A673 (cell line): ENCODE measurements at regions not wholly inside any gene's neighbourhood (a gene's known extent, or its start where the extent isn't known, plus 50 kb on each side); places are given as distances from the start of the nearest gene placed in this dataset.

ENCODE experiments used
- BruUV-seq: library from RNA; stranded (reverse); fragments of 400-500 nt; replicated peaks from 2 replicates; lab custom pipeline; 2021; lab: Mats Ljungman, UMichigan
- CTCF ChIA-PET: fragments of 300-600 bp; sonication (Branson Sonifier 250); formaldehyde crosslinking; loops from one replicate; lab custom pipeline; 2022; ENCODE audit warnings: antibody characterized with exemption; lab: Charles Lee
- POLR2A ChIA-PET: fragments of 300-600 bp; sonication (Branson Sonifier 250); formaldehyde crosslinking; loops from one replicate; lab custom pipeline; 2022; ENCODE audit warnings: antibody characterized with exemption; ENCODE audit not compliant: low non-redundant PET; lab: Charles Lee
- DNase-seq: peaks from one replicate; pipeline ENCODE4 v3.0.0-alpha.2; 2015; ENCODE audit warnings: low spot score
- H3K27ac ChIP-seq: fragments of 200-600 bp; sonication (generic); 2 replicates; pipeline ENCODE4 v1.5.1; 2016; ENCODE audit warnings: mixed run types, low read depth, mild to moderate bottlenecking, mixed read lengths, antibody characterized with exemption, low read length; ENCODE audit not compliant: poor library complexity, severe bottlenecking
- H3K27me3 ChIP-seq: fragments of 200-600 bp; sonication (generic); replicated peaks from 2 replicates; pipeline ENCODE4 v1.6.1; 2017; ENCODE audit warnings: mixed run types, low read depth, mild to moderate bottlenecking, mixed read lengths, antibody characterized with exemption, low read length; ENCODE audit not compliant: insufficient read depth, poor library complexity
- H3K36me3 ChIP-seq: fragments of 200-600 bp; sonication (generic); 2 replicates; pipeline ENCODE4 v1.6.1; 2016; ENCODE audit warnings: mixed run types, mild to moderate bottlenecking, mixed read lengths, antibody characterized with exemption, low read length; ENCODE audit not compliant: insufficient read depth, poor library complexity, severe bottlenecking
- H3K4me1 ChIP-seq: fragments of 200-600 bp; sonication (generic); 2 replicates; pipeline ENCODE4 v1.6.1; 2017; ENCODE audit warnings: mixed run types, mild to moderate bottlenecking, mixed read lengths, antibody characterized with exemption, low read length; ENCODE audit not compliant: insufficient read depth, poor library complexity, severe bottlenecking
- H3K4me3 ChIP-seq: fragments of 200-600 bp; sonication (generic); 2 replicates; pipeline ENCODE4 v1.5.1; 2016; ENCODE audit warnings: low read depth, mixed run types, mild to moderate bottlenecking, mixed read lengths, low read length; ENCODE audit not compliant: poor library complexity, severe bottlenecking
- H3K9me3 ChIP-seq: fragments of 200-600 bp; sonication (generic); 2 replicates; pipeline ENCODE4 v1.6.1; 2016; ENCODE audit warnings: mixed run types, low read depth, mild to moderate bottlenecking, mixed read lengths, antibody characterized with exemption, low read length; ENCODE audit not compliant: poor library complexity, severe bottlenecking
- CTCF ChIP-seq: fragments of 300-800, 200-600 bp; sonication (generic); conservative IDR thresholded peaks from 2 replicates; pipeline ENCODE4 v1.5.1; 2017; ENCODE audit warnings: low read depth, mild to moderate bottlenecking, antibody characterized with exemption, low read length, moderate library complexity, mixed read lengths
- EZH2 ChIP-seq: fragments of 200-600 bp; sonication (generic); IDR thresholded peaks from 2 replicates; pipeline ENCODE4 v1.6.1; 2017; ENCODE audit warnings: borderline replicate concordance, low read depth, mild to moderate bottlenecking, mixed read lengths, antibody characterized with exemption, low read length; ENCODE audit not compliant: poor library complexity, severe bottlenecking
- intact Hi-C: fragments of 100-400 bp; cut with micrococcal nuclease; formaldehyde crosslinking; loops from one replicate; pipeline ENCODE4 v1.10.0; 2022; ENCODE audit not compliant: unreplicated experiment

DNA sequence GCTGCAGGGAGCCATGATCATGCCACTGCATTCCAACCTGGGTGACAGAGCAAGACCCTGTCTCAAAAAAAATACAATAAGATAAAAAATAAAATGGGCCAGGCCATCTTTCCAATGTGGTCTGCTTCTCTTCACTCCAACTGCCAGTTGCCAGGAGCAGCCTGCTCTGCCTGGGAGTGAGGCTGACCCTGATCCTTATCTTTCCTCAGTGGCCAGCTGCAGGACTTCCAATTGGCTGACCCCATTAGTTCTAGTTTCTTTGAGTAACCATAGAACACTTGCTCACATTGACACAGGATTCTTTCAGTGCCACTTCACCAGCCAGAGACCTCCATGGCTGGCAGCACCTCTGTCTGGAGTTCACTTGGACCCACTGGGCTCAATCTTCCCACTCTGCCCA, 258.6 kb downstream of the MID1IP1 start:
- ChIA-PET POLR2A (no interaction called here), CTCF (no interaction called here)
- no peaks in the 10 kb centered on the region for H3K36me3 ChIP-seq
- no peaks in the 10 kb centered on the region for H3K27me3 ChIP-seq
- TF ChIP-seq EZH2, result no peak
- no peak for TF ChIP-seq CTCF
- no TSS peak for BruUV-seq
- no peak for DNase-seq
- no peak overlapping the region for H3K27ac ChIP-seq
- no peaks in the 10 kb centered on the region for H3K9me3 ChIP-seq
- intact Hi-C loops, result loop anchor here (5.0 kb wide), 1 partner anchor 1367 kb away; no protein-coding TSS in a partner anchor
- no peak overlapping the region for H3K4me3 ChIP-seq
- no peaks in the 10 kb centered on the region for H3K4me1 ChIP-seq

GRCh38 chrX:39063037-39063436, 261.8 kb downstream of the MID1IP1 start:
- Histone ChIP-seq H3K4me3 (no peak overlapping the region), H3K27ac (no peak overlapping the region), H3K27me3 (no peaks in the 10 kb centered on the region), H3K9me3 (no peaks in the 10 kb centered on the region), H3K4me1 (no peaks in the 10 kb centered on the region), H3K36me3 (no peaks in the 10 kb centered on the region)
- CTCF ChIA-PET, result no interaction called here
- no peak for TF ChIP-seq EZH2
- no TSS peak for BruUV-seq
- POLR2A ChIA-PET, result no interaction called here
- no peak for DNase-seq
- intact Hi-C loops, result no loop called here

DNA sequence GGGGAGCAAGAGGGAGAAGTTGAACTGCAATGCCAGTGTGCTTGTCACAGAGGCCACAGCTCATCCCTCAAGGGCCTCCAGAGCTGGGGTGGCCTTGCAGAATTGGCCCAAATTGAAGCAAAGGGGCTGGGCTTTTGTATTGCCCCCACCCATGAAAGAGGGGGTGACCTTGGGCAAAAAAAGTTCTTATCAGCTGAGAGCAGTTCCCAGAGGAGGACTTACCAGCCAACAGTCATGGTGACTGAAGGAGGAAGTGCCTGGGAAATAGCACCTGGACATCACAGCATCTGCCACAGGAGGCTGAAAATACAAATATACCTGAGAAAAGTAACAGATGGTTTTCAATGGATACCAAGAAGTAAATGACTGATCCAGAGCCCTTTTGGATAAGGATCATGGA, 262.4 kb downstream of the MID1IP1 start:
- no peaks in the 10 kb centered on the region for H3K9me3 ChIP-seq
- BruUV-seq, result no TSS peak
- no peaks in the 10 kb centered on the region for H3K4me1 ChIP-seq
- no peak overlapping the region for H3K27ac ChIP-seq
- no peaks in the 10 kb centered on the region for H3K36me3 ChIP-seq
- ChIA-PET POLR2A (no interaction called here), CTCF (no interaction called here)
- H3K27me3 ChIP-seq, result no peaks in the 10 kb centered on the region
- intact Hi-C loops, result no loop called here
- no peak for TF ChIP-seq EZH2
- no peak for TF ChIP-seq CTCF
- DNase-seq, result no peak
- H3K4me3 ChIP-seq, result no peak overlapping the region
